Fibroblast of skin of left quadriceps (primary cell): ENCODE measurements at regions not wholly inside any gene's neighbourhood (a gene's known extent, or its start where the extent isn't known, plus 50 kb on each side); places are given as distances from the start of the nearest gene placed in this dataset.
"Not testable (repeated sequence)": the region's sequence is repeated elsewhere in the genome, so short reads cannot be mapped to it uniquely, and the experiment has no call there.

ENCODE experiments used
- DNase-seq, 2 experiments: peaks; one replicate each; pipeline ENCODE4 v3.0.0-alpha.2; 2013; ENCODE audit warnings: low read depth in 2 of 2

DNA sequence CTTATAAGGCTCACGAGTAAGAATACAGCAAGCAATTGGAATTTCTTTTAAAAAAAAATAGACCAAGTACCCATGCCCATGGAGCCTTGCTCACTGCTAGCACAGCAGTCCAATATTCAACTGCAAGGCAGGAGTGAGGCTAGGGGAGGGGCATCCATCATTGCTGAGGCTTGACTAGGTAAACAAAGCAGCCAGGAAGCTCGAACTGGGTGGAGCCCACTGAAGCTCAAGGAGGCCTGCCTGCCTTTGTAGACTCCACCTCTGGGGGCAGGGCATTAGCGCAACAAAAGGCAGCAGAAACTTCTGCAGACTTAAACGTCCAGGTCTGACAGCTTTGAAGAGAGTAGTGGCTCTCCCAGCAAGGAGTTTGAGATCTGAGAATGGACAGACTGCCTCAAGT is 84.0 kb upstream of the STEAP1 start:
- DNase-seq = not testable (repeated sequence)

DNA sequence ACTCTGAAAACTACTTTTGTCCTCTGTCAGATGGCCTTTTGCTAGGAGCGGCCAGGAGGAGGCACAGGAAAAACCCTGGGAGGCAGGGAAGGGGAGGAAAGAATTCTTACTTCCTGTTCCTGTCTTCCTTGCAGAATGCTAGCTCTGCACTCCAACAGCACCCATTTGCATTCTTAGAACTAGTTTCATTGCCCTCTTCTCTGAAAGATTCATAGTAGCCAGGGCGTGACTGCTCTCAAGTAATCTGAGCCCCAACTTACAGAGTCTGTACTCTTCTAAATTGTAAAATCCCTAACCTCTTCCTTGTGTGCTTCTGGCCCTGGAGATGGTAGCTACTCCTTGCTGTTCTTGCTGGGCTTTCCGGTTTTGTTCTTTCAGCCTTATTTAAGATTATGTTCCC is 75.3 kb upstream of the STEAP1 start:
- no peak for DNase-seq

DNA sequence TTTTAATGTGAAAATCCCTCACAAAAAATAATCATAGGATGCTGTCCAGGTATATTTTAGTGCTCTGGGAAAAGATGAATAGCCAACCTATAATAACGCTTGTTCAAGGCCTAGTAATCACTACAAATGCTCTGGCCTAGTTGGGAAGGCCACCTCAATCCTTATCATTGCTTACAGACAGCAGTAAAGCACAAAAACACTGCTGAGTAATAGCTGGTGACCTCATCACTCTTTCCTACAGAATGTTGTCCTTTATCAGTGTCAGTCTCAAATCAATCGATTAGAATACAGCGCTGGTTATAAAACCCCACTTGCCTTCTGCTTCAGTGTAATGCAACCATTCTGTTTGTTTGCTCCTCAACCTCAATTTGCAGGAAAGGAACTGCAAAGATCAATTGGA is 72.6 kb upstream of the STEAP1 start:
- no peak for DNase-seq

DNA sequence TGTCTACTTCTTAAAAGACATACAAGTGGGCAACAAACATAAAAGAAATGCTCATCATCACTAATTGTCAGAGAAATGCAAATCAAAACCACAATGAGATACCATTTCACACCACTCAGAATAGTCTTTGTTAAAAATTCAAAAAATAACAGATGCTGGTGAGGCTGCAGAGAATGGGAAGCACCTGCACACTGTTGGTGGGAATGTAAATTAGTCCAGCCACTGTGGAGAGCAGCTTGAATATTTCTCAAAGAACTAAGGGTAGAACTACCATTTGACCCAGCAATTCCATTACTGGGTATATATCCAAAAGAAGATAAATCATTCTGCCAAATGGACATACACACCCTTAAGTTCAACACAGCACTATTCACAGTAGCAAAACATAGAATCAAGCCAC is 61.8 kb upstream of the STEAP1 start:
- DNase-seq = no peak

DNA sequence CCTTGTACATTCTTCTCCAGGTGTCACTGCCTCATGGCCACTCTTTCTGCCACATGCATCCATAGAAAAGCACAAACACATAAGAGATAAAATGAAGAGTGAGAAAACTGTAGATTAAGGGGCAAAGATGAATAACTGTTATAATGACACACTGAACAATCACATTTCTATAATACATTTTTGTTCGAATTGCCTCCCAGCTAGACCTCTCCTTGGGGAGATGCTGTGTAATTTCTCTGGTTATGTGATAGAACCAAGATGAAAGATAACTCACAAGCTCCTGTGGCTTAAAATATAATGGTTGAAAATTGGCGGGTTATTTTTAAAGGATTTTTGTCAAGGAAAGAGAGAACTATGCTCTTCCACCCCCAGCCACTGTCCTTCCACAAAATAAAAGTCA is 60.2 kb upstream of the STEAP1 start:
- DNase-seq = no peak
